Keratinocyte (primary cell): ENCODE measurements at regions not wholly inside any gene's neighbourhood (a gene's known extent, or its start where the extent isn't known, plus 50 kb on each side); places are given as distances from the start of the nearest gene placed in this dataset.

Experiments used
- EZH2 ChIP-seq: IDR thresholded peaks from one replicate; pipeline ENCODE4 v1.6.1; 2012; ENCODE audit warnings: inconsistent platforms, mild to moderate bottlenecking, low read length, moderate library complexity
- TF ChIP-seq, protein P1 (sequence below), 3 experiments: IDR thresholded peaks in 1 of 3; conservative IDR thresholded peaks in 1 of 3; optimal IDR thresholded peaks in 1 of 3; 2 replicates in 2 of 3; 3 replicates in 1 of 3; pipeline versions ENCODE3 to v1.5.1; 2011; ENCODE audit warnings: low read length in 3 of 3, mild to moderate bottlenecking in 3 of 3, moderate library complexity in 2 of 3, control low read depth in 1 of 3, inconsistent platforms in 1 of 3; ENCODE audit not compliant: insufficient read depth in 2 of 3; ENCODE audit errors: extremely low read depth in 1 of 3

DNA sequence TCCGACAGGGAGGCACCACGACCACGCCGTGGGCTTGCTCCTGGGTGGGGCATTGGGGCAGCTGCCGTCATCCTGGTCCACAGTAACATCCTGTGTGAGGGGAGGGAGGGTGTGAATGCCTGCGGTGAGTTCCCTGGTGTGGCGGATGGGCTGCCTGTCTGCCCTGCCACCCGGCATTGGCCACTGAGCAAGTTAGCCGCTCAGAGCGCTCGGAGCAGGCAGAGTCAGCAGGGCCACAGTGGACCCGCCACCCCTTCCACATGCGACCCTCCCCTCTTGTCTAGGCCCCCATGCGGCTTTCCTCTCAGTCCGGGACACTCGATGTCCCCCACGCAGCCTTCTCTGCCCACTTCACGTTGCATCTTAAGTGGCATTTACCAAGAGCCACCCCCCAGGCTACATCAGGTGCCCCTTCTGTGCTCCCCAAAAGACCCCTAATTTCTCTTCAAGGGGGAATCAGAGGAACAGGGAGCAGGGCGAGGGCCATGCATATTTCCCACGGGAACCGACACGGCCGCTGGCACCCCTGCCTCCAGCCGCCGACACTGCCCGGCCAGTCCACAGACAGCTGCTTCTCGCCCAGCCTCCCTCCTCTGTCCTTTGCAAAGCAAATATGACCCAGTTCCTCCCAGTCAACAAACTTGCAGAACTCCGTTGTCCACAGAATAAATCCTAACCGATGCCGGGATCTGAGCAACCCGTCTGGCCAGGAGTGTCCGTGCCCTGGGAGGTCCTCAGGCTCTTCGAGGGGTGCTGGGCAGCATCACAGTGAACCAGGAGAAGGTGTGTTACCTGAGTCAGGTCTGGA lies 1482.1 kb downstream of the TBC1D22A start:
- TF ChIP-seq, protein P1, sequence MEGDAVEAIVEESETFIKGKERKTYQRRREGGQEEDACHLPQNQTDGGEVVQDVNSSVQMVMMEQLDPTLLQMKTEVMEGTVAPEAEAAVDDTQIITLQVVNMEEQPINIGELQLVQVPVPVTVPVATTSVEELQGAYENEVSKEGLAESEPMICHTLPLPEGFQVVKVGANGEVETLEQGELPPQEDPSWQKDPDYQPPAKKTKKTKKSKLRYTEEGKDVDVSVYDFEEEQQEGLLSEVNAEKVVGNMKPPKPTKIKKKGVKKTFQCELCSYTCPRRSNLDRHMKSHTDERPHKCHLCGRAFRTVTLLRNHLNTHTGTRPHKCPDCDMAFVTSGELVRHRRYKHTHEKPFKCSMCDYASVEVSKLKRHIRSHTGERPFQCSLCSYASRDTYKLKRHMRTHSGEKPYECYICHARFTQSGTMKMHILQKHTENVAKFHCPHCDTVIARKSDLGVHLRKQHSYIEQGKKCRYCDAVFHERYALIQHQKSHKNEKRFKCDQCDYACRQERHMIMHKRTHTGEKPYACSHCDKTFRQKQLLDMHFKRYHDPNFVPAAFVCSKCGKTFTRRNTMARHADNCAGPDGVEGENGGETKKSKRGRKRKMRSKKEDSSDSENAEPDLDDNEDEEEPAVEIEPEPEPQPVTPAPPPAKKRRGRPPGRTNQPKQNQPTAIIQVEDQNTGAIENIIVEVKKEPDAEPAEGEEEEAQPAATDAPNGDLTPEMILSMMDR (optimal IDR thresholded peaks at IDR 0.05 in 1 of 3, IDR thresholded peaks at IDR 0.05 in 1 of 3, conservative IDR thresholded peaks at IDR 0.05 in 1 of 3; ENCODE audit: extremely low read depth in 1 of 3, insufficient read depth in 2 of 3, low read length in 3 of 3) = no peak
- TF ChIP-seq EZH2 = no peak
